ENCODE measurements at regions not wholly inside any gene's neighbourhood (a gene's known extent, or its start where the extent isn't known, plus 50 kb on each side); places are given as distances from the start of the nearest gene placed in this dataset.
"Not testable (repeated sequence)": the region's sequence is repeated elsewhere in the genome, so short reads cannot be mapped to it uniquely, and the experiment has no call there.

- no peak for DNase-seq (ENCODE audit: low read depth in 2 of 3, low spot score in 2 of 3)
Measured at GRCh38 chr9:102514541-102514940, 480.6 kb upstream of the CYLC2 start.

- no peak for DNase-seq (ENCODE audit: low read depth in 2 of 3, low spot score in 2 of 3)
Measured at GRCh38 chr9:102507044-102507687, 488.0 kb upstream of the CYLC2 start.

DNA sequence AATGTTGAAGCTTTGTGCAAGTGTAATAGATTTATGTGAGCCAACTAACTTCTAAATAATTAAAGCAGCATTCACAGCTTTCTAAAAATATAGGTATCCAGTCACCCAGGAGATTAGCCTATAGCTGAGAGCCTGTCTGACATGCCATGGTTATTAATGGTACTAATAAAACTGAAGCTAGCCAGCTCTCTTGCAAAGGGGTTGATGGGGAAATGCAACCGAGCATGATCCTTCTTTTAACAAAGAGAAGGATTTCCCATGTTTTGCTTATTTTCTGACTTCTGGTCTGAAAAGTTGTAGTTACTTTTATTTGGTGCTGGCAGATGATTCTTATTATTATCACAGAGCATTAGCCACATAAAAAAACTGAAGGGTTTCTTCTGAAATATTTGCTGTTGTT, 488.7 kb upstream of the CYLC2 start:
- no peak for DNase-seq (ENCODE audit: low read depth in 2 of 3, low spot score in 2 of 3)

DNA sequence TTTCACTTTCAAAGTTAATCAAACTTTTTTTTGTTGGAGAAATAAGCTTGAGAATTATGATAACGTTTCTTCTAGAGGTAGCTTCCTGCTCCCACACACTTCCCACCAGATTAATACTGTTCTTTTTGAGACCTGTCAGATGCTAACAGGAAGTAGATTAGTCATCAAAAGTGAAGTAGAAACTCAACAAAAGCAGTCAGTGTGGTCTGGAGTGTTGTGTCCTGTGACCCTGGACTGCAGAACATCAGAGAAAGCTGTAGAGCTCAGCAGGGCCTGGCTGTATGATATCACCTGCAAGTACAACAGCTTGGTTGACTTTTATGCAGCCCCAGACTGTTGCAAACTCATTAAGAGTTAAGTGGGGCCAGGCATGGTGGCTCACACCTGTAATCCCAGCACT, 495.7 kb upstream of the CYLC2 start:
- no peak for DNase-seq (ENCODE audit: low read depth in 2 of 3, low spot score in 2 of 3)

DNA sequence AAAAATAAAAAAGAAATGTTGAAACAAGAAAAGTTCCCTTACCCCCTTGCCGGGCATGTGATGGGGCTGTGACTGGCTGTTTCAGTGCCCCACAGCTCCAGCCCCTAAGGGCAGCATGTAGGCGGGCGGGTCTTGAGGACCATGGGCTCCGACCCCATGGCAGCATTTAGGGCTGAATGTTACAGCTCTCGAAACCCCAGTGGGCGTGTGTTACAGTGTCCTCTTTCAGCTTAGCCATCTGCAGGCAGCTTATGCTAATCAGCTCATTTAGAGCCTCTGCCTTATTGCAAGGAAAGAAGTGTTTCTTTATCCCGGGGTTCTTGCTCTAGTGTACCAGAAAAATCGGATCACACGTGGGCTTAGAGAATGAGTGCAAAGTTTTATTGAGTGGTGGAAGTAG, 497.4 kb upstream of the CYLC2 start:
- DNase-seq (ENCODE audit: low read depth in 2 of 3, low spot score in 2 of 3) = no peak

DNA sequence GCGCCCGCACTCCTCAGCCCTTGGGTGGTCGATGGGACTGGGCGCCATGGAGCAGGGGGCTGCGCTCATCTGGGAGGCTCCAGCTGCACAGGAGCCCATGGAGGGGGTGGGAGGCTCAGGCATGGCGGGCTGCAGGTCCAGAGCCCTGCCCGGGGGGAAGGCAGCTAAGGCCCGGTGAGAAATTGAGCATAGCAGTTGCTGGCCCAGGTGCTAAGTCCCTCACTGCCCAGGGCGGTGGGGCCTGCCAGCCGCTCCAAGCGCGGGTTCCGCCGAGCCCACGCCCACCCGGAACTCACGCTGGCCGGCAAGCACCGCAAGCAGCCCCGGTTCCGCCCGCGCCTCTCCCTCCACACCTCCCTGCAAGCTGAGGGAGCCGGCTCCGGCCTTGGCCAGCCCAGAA, 508.2 kb upstream of the CYLC2 start:
- DNase-seq (ENCODE audit: low read depth in 2 of 3, low spot score in 2 of 3) = not testable (repeated sequence)

- DNase-seq (ENCODE audit: low read depth in 2 of 3, low spot score in 2 of 3) = no peak
Measured at GRCh38 chr9:102483651-102484050, 511.5 kb upstream of the CYLC2 start.

DNA sequence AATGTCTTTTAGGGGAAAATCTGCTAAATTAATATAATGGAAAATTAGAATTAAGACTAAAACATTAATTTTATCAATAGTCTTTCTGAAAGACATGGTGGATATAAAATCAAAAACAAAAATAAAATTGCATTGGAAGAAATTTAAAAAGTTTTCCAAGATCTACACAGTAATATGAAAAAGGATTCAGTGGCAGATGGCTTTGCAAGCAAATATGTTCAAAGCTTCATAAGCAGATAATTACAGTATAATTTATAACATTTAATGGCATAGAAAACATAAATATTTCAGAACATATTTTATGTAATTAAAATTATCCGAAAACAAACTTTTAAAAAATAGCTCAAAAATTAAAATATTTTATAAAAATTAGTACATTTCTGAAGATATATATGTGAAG, 512.4 kb upstream of the CYLC2 start:
- no peak for DNase-seq (ENCODE audit: low read depth in 2 of 3, low spot score in 2 of 3)

DNA sequence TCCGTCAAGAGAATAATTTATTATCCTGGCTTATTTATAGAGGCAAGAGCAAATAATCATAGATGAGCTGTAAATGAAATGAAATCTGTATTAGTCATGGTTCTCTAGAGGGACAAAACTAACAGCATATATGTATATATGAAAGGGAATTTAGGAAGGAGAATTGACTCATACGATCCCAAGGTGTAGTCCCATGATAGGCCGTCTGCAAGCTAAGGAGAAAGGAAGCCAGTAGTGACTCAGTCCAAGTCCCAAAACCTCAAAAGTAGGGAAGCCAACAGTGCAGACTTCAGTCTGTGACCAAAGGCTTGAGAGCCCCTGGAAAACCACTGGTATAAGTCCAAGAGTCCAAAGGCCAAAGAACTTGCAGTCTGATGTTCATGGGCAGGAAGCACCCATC, 515.9 kb upstream of the CYLC2 start:
- DNase-seq (ENCODE audit: low read depth in 2 of 3, low spot score in 2 of 3) = no peak

DNA sequence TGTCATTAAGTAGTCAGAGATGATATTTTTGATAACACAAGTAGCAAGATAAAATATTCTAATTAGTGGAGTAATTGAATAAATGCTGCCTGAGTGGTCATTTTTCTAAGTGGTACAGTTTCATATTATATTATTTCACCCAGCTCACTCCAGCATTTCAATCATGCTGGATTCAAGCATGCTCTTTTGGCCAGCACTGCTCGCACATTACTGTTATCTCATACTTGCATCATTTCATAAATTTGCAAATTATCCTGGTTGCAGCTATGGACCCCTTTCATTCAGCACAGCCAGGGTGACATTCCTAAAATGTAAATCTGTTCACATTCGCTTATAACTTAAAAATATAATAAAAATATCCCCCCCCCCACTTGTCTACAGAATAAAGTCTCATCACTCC, 520.8 kb upstream of the CYLC2 start:
- no peak for DNase-seq (ENCODE audit: low read depth in 2 of 3, low spot score in 2 of 3)

DNA sequence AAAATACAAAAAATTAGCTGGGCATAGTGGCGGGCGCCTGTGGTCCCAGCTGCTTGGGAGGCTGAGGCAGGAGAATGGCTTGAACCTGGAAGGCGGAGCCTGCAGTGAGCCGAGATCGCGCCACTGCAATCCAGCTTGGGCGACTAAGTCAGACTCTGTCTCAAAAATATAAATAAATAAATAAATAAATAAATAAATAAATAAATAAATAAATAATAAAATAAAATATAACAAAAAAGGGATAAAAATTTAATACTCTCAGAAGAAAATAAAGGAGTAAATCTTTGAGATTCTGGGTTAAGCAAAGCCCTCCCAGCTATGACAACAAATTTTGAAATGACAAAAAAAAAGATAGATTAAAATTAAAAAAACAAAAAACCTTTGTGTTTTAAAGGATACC, 525.7 kb upstream of the CYLC2 start:
- not testable (repeated sequence) for DNase-seq (ENCODE audit: low read depth in 2 of 3, low spot score in 2 of 3)

DNA sequence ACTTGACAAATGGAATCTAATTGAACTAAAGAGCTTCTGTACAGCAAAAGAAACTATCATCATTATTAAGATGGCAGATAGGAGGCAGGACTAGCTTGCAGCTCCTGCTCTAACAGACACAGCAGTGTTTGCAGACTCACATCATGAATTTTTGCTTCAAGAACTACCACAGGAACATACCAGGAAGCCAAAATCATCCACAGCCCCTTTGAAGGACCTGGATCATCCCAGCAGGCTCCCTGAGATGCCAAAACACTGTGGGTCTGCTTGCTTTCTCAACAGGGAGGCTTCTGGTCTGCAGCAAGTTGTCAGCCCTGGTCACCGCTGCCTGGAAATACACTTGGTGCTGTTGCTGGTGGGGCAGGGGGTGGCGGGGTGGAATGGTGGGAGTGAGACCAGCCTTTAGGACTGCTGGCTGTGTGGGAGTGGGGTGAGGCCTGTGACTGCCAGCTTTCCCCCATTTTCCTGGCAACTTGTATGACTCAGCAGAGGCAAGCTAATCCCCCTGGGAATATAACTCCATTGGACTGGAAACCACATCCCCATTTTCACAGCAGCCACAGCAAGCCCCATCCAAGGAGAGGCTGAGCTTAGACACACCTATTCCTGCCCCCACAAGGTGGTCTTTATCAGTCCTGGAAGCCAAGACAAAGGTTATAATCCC, 533.8 kb upstream of the CYLC2 start:
- no peak for DNase-seq (ENCODE audit: low read depth in 2 of 3, low spot score in 2 of 3)

DNA sequence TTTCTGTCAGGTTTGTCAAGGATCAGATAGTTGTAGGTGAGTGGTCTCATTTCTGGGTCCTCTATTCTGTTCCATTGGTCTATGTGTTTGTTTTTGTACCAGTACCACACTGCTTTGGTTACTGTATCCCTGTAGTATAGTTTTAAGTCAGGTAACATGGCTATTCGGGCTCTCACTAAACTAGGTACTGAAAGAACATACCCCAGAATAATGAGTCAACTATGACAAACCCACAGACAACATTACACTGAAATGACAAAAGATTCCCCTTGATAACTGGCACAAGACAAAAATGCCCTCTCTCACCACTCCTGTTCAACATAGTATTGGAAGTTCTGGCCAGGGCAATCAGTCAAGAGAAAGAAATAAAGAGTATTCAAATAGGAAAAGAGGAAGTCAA, 535.3 kb upstream of the CYLC2 start:
- no peak for DNase-seq (ENCODE audit: low read depth in 2 of 3, low spot score in 2 of 3)

DNA sequence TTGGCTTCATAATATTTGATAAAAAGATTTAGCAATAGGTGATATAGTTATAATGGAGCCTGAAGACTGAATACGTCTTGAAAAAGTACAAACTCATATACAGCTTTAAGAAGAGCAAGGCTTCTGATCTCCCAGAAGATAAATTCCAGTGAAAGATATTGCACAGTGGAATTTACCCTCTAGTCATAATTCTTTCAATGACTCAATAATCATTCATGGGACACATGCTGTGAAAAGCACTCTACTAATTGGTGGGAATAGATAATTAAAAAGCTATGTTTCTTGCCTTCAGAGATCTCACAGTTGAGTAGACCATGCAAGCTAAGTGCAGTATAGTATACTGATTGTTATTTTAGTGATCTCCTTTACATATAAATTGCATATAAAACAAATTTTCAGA, 538.6 kb upstream of the CYLC2 start:
- DNase-seq (ENCODE audit: low read depth in 2 of 3, low spot score in 2 of 3) = no peak

GRCh38 chr9:102445906-102446305, 549.2 kb upstream of the CYLC2 start:
- DNase-seq (ENCODE audit: low read depth in 2 of 3, low spot score in 2 of 3) = no peak

DNA sequence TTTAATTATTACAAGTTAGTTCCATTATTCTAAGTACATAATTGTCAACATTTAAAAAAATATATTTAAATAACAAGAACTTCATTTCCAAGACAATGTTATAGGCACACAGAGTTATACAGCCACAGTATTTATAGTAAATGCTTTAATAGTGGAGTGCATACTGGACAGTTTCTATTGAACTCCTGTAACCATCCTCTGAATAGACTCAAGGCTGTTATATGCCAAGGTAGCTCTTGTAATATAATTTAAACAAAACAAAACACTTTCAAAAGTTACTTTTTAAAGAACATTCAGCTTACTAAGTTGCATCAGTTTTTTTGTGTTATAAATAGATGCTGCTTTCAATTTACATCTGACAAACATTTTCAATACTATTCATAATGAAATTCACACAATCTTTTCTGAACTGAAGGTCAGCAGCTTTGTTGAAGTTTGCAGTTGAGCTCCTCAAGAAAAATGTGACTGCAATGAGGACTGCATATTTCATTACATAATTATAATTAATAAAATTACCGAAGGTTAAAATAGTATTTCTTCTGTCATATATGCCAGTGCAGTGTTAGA, 549.9 kb upstream of the CYLC2 start:
- DNase-seq (ENCODE audit: low read depth in 2 of 3, low spot score in 2 of 3) = no peak

DNA sequence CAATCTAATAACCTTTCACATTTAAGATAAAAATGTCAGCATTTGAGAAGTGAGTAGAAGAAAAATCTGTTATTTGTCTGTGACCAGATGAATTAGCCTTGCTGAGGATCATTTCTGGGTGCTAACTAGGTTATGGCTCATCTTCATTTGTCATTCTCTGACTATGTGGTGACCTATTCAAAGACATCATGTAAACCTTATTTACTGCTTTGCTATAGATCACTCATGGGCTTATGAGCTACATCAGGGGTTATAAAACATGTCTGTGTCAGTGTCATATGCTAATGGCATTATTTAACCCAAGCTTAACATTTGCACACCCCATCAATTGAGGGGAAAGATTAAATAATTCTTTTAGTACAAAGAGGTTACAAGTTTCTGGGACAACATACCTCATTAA, 555.5 kb upstream of the CYLC2 start:
- no peak for DNase-seq (ENCODE audit: low read depth in 2 of 3, low spot score in 2 of 3)

DNA sequence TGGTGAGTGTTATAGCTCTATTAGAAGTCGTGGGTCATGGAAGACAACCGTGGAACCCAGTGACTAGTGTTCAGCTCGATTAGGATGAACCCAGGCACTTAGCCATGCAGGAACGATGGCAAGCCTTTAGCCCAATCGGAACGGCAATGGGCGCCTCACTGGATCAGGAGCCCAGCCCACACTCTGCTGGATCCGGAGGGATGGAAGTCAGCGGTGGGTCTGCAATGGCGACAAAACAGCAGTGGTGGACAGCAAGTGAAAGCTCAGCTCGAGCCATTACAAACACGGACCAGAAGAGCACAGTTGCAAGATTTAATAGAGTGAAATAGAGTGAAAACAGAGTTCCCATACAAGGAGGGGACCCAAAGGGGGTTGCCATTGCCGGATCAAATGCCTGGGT, 558.5 kb upstream of the CYLC2 start:
- not testable (repeated sequence) for DNase-seq (ENCODE audit: low read depth in 2 of 3, low spot score in 2 of 3)

GRCh38 chr9:102435427-102435826, 559.7 kb upstream of the CYLC2 start:
- no peak for DNase-seq (ENCODE audit: low read depth in 2 of 3, low spot score in 2 of 3)

DNA sequence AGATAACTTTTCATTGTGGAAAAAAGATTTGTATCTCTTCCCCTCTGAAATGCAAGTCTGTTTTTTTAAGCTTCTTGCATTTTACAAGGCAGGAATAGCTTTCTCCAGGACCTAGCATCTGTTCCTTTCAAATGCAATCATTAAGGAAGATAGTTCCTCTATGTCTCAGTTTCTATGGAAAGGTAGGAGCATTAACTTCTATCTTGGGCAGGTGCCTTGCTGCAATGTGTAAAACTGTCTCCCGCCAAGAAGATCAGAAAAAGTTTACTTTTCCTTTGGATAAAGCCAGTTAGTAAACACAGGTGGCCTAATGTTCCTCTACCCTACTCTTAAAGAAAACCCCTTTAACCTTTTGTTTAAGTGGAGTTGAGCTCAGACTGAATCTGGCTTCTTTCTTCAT, 560.6 kb upstream of the CYLC2 start:
- DNase-seq (ENCODE audit: low read depth in 2 of 3, low spot score in 2 of 3) = no peak

DNA sequence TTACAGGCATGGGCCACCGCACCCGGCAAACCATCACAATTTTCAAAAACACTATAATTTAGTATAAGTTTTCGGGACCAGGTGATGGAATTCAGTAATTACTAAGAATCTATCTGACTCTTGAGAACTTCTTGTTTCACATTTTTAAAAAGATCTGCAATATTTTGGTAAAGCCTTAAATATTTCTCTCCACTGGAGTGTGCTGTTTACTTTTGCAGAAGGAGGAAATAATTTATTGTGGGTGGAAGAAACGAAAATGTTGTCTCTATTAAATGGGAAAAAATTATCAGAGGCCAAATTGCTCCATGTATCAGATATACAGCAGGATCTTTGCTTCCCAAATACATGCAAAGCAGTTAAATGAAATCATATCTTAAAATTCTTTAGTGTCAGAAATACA, 566.8 kb upstream of the CYLC2 start:
- no peak for DNase-seq (ENCODE audit: low read depth in 2 of 3, low spot score in 2 of 3)

DNA sequence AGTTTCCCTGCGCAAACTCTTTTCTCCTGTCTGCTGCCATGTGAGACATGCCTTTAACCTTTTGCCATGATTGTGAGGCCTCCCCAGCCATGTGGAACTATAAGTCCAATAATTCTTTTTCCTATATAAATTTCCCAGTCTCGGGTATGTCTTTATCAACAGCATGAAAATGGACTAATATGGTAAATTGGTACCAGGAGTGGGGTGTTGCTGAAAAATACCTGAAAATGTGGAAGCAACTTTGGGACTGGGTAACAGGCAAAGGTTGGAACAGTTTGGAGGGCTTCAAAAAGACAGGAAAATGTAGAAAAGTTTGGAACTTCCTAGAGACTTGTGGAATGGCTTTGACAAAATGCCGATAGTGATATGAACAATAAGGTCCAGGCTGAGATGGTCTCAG, 578.9 kb upstream of the CYLC2 start:
- not testable (repeated sequence) for DNase-seq (ENCODE audit: low read depth in 2 of 3, low spot score in 2 of 3)
